ENCODE measurements at regions not wholly inside any gene's neighbourhood (a gene's known extent, or its start where the extent isn't known, plus 50 kb on each side); places are given as distances from the start of the nearest gene placed in this dataset.
"Not testable (repeated sequence)": the region's sequence is repeated elsewhere in the genome, so short reads cannot be mapped to it uniquely, and the experiment has no call there.

GRCh38 chr9:104319198-104319597 is 184.9 kb upstream of the OR13F1 start:
- H3K9me3 Mint-ChIP-seq (ENCODE audit: unreplicated experiment), result no peaks in the 10 kb centered on the region
- DNase-seq (ENCODE audit: extremely low spot score, unreplicated experiment), result no peak
- no peaks in the 10 kb centered on the region for H3K4me1 Mint-ChIP-seq (ENCODE audit: unreplicated experiment)
- TF ChIP-seq CTCF (IDR thresholded peaks at IDR 0.05), result no peak
- H3K4me3 Mint-ChIP-seq (ENCODE audit: unreplicated experiment), result no peak overlapping the region
- no peaks in the 10 kb centered on the region for H3K36me3 Mint-ChIP-seq (ENCODE audit: unreplicated experiment)
- no peak overlapping the region for H3K27ac Mint-ChIP-seq (ENCODE audit: unreplicated experiment)
- H3K27me3 Mint-ChIP-seq (ENCODE audit: unreplicated experiment), result no peaks in the 10 kb centered on the region

GRCh38 chr9:104319685-104320084 is 184.4 kb upstream of the OR13F1 start:
- no peak for DNase-seq (ENCODE audit: extremely low spot score, unreplicated experiment)
- TF ChIP-seq CTCF (IDR thresholded peaks at IDR 0.05), result no peak
- no peaks in the 10 kb centered on the region for H3K36me3 Mint-ChIP-seq (ENCODE audit: unreplicated experiment)
- no peaks in the 10 kb centered on the region for H3K9me3 Mint-ChIP-seq (ENCODE audit: unreplicated experiment)
- H3K27ac Mint-ChIP-seq (ENCODE audit: unreplicated experiment), result no peak overlapping the region
- no peaks in the 10 kb centered on the region for H3K27me3 Mint-ChIP-seq (ENCODE audit: unreplicated experiment)
- H3K4me3 Mint-ChIP-seq (ENCODE audit: unreplicated experiment), result no peak overlapping the region
- no peaks in the 10 kb centered on the region for H3K4me1 Mint-ChIP-seq (ENCODE audit: unreplicated experiment)

- TF ChIP-seq CTCF (IDR thresholded peaks at IDR 0.05), result no peak
- H3K9me3 Mint-ChIP-seq (ENCODE audit: unreplicated experiment), result no peaks in the 10 kb centered on the region
- H3K4me1 Mint-ChIP-seq (ENCODE audit: unreplicated experiment), result no peaks in the 10 kb centered on the region
- no peaks in the 10 kb centered on the region for H3K27me3 Mint-ChIP-seq (ENCODE audit: unreplicated experiment)
- no peaks in the 10 kb centered on the region for H3K36me3 Mint-ChIP-seq (ENCODE audit: unreplicated experiment)
- H3K4me3 Mint-ChIP-seq (ENCODE audit: unreplicated experiment), result no peak overlapping the region
- no peak for DNase-seq (ENCODE audit: extremely low spot score, unreplicated experiment)
- no peak overlapping the region for H3K27ac Mint-ChIP-seq (ENCODE audit: unreplicated experiment)
These were observed 181.5 kb upstream of the OR13F1 start for GRCh38 chr9:104322596-104322995.

GRCh38 chr9:104323967-104324694 is 179.9 kb upstream of the OR13F1 start:
- not testable (repeated sequence) for H3K4me3 Mint-ChIP-seq (ENCODE audit: unreplicated experiment); H3K27me3 Mint-ChIP-seq (ENCODE audit: unreplicated experiment); H3K9me3 Mint-ChIP-seq (ENCODE audit: unreplicated experiment); H3K27ac Mint-ChIP-seq (ENCODE audit: unreplicated experiment); H3K36me3 Mint-ChIP-seq (ENCODE audit: unreplicated experiment); DNase-seq (ENCODE audit: extremely low spot score, unreplicated experiment); H3K4me1 Mint-ChIP-seq (ENCODE audit: unreplicated experiment)

GRCh38 chr9:104326912-104327311 is 177.2 kb upstream of the OR13F1 start:
- H3K4me3 Mint-ChIP-seq (ENCODE audit: unreplicated experiment), result no peak overlapping the region
- H3K27me3 Mint-ChIP-seq (ENCODE audit: unreplicated experiment), result no peaks in the 10 kb centered on the region
- H3K27ac Mint-ChIP-seq (ENCODE audit: unreplicated experiment), result no peak overlapping the region
- H3K36me3 Mint-ChIP-seq (ENCODE audit: unreplicated experiment), result no peaks in the 10 kb centered on the region
- no peak for TF ChIP-seq CTCF (IDR thresholded peaks at IDR 0.05)
- DNase-seq (ENCODE audit: extremely low spot score, unreplicated experiment), result no peak
- H3K4me1 Mint-ChIP-seq (ENCODE audit: unreplicated experiment), result no peaks in the 10 kb centered on the region
- H3K9me3 Mint-ChIP-seq (ENCODE audit: unreplicated experiment), result no peaks in the 10 kb centered on the region

Data from osteocyte (in vitro differentiated cells).